ENCODE measurements at regions not wholly inside any gene's neighbourhood (a gene's known extent, or its start where the extent isn't known, plus 50 kb on each side); places are given as distances from the start of the nearest gene placed in this dataset.

DNA sequence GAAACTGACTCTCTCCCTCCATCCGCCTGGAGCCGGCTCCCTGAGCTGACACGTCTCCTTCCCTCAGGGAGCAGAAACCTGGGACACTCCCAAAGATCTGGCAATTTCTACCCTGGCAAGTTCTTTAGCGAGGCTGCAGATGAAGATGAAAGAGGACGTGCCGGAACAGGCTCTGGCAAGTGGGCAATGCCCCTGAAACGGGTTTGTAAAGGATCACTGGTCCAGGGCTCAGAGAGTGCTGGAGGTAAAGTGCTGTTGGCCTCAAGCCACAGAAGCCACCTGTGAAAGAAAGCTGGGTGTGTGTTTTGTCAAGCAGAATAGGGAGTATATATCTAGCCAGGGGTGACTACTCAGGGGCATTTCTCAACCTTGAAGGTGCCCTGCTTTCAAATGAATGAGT, 131.4 kb upstream of the ATP6AP2 start:
- TF ChIP-seq, protein P1, sequence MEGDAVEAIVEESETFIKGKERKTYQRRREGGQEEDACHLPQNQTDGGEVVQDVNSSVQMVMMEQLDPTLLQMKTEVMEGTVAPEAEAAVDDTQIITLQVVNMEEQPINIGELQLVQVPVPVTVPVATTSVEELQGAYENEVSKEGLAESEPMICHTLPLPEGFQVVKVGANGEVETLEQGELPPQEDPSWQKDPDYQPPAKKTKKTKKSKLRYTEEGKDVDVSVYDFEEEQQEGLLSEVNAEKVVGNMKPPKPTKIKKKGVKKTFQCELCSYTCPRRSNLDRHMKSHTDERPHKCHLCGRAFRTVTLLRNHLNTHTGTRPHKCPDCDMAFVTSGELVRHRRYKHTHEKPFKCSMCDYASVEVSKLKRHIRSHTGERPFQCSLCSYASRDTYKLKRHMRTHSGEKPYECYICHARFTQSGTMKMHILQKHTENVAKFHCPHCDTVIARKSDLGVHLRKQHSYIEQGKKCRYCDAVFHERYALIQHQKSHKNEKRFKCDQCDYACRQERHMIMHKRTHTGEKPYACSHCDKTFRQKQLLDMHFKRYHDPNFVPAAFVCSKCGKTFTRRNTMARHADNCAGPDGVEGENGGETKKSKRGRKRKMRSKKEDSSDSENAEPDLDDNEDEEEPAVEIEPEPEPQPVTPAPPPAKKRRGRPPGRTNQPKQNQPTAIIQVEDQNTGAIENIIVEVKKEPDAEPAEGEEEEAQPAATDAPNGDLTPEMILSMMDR (conservative IDR thresholded peaks at IDR 0.05) = no peak
- TF ChIP-seq EZH2 (IDR thresholded peaks at IDR 0.05; ENCODE audit: low read depth) = no peak

All from PC-9 (cell line).